ENCODE measurements at regions not wholly inside any gene's neighbourhood (a gene's known extent, or its start where the extent isn't known, plus 50 kb on each side); places are given as distances from the start of the nearest gene placed in this dataset.
"Not testable (repeated sequence)": the region's sequence is repeated elsewhere in the genome, so short reads cannot be mapped to it uniquely, and the experiment has no call there.

- not testable (repeated sequence) for TF ChIP-seq CTCF (IDR thresholded peaks at IDR 0.05); REST (IDR thresholded peaks at IDR 0.05; ENCODE audit: insufficient read depth in 1 of 2, low read depth in 2 of 2, low read length in 1 of 2)
Measured at GRCh38 chr4:53877096-53877495, 187.3 kb downstream of the CHIC2 start.

Data from Panc1 (cell line).